Inferior parietal cortex (tissue), 1 donor: ENCODE measurements at regions not wholly inside any gene's neighbourhood (a gene's known extent, or its start where the extent isn't known, plus 50 kb on each side); places are given as distances from the start of the nearest gene placed in this dataset.

Source experiments
- DNase-seq: peaks from one replicate; pipeline ENCODE4 v3.0.0-alpha.2; 2016; ENCODE audit errors: extremely low spot score

DNA sequence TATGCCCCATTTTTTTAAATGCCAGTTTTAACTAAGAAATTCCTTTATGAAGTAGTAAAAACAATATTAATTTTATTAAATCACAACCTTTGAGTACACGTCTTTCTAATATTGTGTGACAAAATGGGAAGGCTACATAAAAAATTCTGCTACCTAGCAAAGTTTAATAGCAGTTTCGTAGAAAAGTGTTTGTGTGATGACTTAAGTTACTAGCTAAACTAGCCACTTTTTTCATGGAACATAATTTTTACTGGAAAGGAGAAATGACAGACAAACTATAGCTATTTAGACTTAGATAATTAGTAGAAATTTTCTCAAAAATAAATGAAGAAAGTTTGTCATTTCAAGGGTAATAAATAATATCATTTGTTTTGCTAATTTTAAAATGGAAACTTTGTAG is 153.1 kb downstream of the GPAM start:
- DNase-seq, result no peak

DNA sequence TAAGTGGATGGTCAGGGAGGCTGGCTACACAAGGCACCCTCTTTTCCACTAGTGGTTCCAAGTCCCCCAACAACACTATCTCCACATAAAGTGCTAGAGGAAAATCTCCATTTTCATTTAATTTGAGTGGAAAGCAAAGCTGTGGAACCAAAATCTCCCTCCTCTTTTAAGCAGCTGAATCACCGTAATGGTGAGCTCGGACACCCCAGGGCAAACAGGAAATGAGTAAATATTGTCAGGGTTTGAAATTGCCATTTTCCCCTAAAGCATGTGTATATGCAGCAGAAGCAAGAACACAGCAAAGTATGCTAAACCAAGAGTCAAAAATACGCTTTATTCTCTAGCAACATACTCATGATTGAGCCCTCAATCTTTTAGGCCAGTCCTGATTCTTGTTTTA is 143.7 kb downstream of the GPAM start:
- no peak for DNase-seq

DNA sequence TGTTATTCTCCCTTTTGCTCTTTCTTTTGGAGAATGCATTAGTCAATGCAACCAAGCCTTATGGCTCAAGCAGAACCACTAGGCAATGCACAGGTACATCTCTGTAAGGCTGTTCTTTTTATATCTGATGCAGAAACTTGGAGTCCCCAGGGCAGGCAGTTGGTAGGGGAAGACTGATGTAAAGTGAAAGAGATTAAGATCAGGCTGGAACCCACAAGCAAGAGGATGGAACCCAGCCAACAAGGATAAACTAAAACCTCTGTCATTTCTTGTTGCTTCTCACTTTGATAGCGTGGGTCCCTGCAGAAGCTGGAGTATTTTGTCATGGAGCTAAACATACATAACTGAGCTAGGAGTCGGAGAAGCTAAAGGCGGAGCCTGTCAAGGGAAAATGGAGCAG is 142.9 kb downstream of the GPAM start:
- DNase-seq, result no peak

DNA sequence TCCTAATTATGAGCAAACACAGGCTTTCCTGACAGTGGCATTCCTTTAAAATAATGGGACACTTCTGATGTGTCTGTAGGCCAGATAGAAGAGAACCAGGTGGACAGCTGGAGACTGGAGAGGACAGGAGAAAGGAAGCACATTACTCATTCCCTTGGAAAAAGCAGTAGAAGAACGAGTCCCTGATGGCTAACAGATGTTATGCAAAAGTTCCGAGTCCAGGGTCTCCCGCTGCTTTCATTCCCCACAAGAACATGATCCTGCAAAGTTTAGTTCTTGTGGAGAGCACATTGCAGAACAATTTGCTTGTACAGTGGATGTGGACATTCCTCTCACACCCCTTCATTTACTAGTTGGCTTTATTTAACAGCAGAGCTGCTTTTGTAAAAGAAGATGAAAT is 137.6 kb downstream of the GPAM start:
- DNase-seq, result no peak

DNA sequence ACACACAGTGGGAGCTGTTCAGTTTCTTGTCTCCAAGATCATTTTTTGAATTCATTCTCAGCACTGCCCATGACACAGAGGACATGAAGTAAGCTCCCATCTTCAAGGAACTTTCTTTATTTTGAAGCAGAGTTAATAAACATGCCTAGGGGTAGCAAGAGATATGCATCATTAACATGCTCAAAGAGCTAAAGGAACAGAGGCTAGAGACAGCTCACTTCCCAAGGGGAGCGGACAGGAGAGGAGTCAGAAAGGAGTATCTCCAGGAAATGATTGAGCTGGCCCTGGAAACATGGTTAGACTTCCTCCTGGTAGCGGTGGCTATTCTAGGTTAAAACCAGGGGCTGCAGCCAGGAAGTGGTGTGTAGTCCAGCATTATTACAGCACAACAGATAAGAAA is 135.9 kb downstream of the GPAM start:
- no peak for DNase-seq

DNA sequence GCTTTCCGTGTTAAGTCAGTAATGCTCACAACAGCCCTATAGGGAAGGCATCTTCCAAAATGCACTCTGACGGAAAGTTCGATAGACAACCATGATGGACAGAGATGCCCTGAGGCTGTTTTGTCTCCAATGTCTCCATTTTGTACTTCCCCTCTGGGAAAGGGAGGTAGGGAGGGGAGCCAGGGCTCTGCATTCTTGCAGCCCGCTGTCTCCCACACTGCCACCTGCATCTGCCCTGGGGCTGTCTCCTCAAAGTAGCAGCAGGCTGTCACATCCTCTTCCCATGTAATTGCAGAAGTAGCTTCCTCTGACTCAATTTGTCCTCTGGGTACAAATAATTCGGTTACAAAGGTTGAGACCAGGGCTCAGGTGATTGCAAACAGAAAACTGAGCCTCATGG is 131.4 kb downstream of the GPAM start:
- DNase-seq, result no peak

DNA sequence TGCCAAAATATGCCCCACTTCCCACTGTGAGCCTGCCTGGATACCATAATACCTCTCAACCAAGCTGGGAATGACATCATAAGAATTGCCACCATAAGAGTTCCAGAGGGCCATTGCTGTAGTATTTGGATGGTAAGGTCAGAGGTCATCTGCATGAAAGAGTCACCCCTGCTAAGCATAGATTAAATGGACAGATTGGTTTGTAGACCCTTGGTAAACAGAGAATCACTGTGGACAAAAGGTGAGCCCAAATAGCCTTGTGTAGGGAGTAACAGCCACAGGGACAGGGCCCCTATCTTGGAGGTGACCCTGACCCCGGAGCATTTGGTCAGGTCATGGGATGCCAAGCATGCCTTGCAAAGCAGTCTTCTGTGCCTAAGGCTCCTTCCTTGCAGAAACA is 129.7 kb downstream of the GPAM start:
- DNase-seq, result no peak

DNA sequence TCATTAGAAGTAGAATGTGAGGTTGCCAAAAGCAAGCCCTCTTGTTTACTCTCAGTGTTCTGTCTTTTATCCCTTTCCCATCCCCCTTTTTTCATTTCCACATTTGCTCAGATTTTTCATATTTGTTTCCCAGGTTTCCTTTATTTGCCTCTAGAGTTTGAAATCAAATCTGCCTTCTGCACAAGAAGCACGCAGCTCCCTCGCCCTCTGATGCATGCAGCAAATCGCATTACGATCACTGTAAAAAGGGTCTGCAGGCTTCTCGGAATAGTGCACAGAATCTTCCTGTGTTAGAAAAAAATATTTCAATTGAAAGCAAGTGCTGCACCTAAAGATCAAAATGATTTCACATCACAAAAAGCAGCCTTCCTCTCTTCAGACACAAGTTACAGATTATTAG is 129.0 kb downstream of the GPAM start:
- DNase-seq, result no peak

DNA sequence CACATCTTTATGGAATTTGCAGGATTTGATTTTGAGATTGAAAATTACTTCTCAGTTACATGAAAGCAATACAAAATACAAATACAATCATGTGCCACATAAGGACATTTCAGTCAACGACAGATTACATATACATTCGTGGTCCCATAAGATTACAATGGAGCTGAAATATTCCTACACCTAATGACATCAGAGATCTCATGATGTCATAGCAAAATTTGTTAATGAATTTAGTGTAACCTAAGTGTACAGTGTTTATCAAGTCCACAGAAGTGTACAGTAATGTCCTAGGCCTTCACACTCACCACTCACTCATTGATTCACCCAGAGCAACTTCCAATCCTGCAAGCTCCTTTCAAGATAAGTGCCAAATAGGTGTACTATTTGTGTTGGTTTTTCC is 126.5 kb downstream of the GPAM start:
- DNase-seq, result no peak

DNA sequence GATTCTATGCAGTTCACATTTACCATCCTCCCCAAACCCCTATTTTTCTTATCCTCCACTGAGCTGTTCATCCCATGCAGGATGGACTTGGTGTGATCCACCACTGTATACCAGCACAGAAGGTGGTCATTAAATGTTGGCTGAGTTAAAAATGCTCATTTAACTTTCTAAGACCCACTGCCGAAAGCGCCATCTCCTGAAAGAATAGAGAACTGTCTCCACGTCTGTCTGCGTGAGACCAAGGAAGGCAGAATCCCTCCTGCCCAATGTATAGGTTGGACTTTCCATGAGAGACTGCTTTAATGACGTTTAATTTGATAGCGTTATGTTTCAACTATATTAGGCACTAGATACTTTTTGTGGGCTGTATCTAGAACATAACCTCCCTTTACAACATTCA is 124.3 kb downstream of the GPAM start:
- DNase-seq, result no peak

DNA sequence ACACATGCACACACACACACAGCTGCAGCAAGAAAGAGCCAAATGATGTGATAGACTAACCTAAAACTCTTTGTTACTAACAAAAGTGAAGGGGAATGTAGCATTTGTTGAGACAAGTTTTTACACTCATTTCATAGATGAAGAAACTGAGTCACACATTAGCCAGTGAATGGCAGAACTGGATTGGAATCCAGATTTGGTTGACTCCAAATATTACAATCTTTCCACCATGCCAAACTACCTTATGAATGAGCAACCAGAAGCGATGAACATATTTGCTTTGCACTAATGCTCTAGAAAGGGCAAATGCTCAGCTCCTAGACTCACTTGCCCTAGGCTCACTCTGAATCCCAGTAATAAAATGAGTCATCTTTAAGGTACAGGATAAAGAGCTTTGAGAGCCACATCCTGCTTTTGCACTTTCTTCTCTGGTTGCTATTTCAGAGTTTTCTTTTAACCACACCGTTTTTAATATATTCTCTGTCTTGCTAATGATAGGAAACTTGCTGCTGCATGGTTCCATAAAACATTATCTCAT is 111.9 kb downstream of the GPAM start:
- no peak for DNase-seq

DNA sequence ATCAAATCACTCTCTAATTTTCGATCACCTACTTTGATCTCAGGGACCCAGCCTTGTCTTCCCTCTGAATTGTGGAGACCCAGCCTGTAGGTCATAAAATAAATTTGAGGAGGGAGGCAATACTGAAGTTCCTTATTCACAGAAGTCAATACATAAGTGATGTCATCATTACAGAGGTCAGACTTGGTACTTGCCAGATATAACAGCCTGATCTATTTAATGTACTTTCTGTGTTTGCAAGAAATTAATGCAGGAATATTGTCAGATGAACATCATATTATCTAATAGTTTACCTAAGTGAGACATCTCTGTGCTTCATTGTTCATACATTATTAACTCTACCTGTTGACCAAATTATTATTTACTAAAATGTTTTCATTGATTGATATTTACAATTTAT is 105.6 kb downstream of the GPAM start:
- DNase-seq, result no peak

DNA sequence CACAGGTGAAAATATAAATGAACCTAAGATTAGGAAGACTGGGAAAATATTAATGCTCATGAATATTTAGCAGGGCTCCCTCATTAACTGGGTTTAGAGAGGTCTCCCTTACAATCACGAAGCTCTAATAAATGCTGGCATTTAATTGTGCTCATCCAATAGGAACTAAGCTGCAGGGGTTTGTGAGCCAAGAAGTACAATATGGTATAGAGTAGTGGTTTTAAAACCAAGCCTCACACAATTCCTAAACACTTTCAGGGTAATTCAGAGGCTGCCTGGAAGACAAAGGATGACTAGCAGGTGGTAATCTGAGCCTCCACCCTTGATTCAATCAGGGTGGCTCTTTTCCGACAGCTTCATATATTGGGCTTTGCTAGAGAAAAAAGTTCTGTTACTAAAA is 103.3 kb downstream of the GPAM start:
- DNase-seq, result no peak

DNA sequence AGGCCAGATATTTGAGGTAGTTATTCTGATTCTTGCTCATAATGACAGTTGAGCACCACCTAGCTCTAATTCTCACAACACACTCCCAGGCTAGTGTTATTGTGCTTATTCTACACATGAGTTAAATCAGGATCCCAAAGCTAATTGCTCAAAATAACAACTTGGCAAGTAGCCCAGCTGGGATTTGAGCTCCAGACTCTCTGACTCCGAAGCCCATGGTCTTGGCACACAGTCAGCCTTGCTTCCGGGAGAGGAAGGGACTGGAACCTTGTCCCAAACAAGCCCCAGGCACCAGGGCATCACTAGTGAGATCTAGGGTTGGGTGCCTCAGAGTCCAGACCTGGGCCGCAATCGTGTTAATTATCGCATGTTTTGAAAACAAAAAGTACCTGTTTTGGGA is 101.4 kb downstream of the GPAM start:
- no peak for DNase-seq

DNA sequence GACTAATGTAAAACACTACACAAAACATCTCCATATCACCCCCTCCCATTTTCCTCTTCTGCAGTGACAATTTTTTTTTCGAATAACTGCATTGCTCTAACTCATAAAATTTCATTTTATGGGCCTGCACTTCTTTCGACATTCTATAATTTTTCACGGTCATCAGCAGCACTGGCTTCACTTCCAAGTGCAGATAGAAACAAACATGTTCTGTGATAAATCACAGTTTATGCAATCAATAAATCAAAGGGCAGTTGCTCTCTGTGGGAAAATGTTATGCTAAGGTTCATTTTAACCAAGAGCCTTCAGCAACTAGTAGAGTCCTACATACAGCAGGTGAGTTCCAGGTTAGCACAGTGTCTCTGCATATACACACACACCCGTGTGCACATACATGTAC is 100.1 kb downstream of the GPAM start:
- DNase-seq, result no peak

DNA sequence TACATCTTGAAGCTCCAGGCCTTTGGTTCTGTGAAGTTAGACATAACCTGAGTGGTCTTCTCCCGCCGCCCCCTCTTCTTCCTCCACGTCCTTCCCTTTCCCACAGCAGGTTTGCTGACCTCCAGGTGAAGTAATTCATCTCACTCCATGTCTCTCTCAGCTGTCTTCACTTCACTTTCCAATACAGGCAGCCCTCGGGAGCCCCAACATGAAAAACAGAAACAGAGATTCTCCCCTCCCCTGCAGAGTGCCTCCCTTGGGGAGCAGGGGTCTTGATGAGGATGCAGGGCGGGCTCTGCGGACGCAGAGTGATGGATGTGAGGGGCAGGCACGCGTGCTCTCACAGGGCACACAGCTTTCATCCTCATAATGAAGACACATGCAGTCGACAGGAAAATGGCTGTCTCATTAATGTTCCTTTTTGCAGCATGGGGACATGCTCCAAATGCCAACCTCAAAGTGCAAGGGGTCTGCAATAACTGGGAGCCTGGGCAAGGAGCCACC is 95.6 kb downstream of the GPAM start:
- DNase-seq, result no peak

DNA sequence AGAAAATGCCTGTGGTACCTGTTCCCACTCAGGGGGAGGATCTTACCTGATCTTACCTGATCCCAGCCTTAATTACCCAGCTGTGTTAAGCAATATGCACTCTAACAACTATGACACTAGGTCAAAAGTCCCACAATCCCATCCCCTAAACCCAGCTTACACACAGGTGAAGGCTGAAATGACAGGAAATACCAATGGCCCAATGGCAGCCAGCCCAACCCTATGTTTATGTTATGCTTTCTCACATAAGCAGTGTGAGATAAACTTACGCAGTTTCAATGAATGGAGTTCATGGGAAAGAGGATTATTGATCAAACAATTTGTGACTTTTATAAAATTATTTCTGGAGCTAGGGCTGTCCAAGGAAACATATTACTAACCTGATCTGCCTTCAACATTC is 91.9 kb downstream of the GPAM start:
- no peak for DNase-seq

DNA sequence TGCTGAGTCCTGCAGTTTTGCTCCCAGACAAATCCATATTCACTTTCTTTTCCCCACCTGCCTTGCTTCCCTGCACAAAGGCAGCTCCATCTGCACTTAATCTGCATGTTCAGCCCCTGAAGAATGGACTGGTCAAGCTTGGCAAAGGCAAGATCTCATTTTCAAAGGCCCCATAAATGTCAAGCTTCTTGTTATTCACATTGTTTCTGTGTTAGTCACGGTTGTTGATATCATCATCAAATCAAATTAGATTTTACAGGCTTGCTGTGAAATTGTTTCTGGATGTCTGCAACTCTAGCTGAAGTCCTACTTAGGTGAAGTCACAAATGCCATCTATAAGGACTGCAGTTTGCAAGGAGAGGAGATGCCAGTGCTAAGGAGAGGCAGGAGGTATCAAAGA is 91.0 kb downstream of the GPAM start:
- no peak for DNase-seq

DNA sequence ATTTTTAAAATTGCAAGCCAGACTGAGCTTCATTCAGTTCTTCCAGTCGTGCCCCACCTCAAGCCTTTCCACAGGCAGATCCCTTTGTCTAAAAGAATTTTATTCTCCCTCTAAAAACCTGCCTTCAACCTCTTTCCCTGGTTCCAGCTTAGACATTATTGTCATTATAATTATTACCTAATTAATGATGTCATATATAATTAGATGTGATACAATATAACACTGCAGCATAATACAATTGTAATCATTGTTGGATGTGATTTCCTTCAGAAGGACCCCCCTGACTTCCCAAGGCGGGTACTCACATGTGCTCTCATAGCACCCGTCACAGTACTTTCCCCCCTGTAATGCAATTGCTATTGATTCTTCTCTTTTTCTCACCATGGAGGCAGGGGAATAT is 88.6 kb downstream of the GPAM start:
- no peak for DNase-seq

DNA sequence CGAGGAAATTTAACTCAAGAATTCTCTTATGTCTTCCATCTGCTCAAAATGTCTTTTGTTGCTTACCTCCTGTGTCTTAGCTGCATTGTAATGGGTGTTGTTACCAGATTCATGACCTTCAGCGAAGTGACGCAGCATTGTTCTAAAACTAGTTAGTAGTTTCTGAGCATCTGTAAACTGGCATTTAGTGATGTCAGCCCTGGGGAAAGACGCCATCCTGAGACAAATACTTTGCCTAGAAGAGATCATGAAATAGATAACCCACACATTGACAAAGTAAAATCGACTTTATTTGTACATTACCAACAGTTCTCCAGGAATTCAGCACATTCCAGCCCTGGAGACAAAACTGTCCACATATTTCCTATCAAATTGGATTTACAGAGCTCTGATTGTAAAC is 87.8 kb downstream of the GPAM start:
- no peak for DNase-seq

DNA sequence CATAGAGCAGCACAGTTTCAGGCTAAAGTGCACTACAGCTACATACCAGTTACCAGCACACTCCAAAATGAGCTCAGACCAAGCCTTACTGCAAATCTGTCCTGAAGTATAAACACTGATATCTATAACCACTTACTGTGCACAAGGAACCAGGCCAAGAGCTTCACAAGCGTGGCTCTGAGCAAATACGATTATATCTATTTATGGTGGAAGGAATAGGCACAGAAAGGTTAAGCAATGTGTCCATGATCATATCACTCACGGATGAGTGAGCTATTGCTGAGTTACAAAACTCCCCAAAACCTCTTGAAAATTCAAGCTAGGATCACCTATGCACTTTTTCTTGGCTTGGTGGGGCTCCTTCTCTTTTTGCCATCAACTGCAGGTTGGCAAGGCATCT is 84.9 kb downstream of the GPAM start:
- no peak for DNase-seq
